ENCODE measurements at regions not wholly inside any gene's neighbourhood (a gene's known extent, or its start where the extent isn't known, plus 50 kb on each side); places are given as distances from the start of the nearest gene placed in this dataset.

DNA sequence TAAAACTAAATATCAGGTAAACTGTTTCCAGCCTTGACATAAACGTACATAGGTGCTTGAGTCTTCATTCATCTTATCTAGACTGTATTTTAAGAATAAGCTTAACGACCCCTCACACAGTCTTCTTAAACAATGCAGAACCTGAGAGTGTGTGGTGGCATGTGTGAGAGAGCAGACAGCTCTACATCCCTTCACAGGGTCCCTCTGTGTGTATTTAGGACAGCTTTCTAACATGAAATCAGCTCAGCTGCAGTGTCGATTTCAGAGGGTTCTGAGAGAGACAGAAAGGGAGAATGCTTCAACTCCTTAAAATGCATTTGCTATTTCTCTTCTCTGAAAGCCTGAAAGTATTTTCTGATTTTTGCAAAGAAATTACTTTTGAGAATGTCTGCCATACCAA, 185.2 kb downstream of the GRB14 start:
- H3K4me1 ChIP-seq (ENCODE audit: insufficient read depth, low read length), result no peaks in the 10 kb centered on the region
- POLR2A ChIA-PET, result no interaction called here
- Mint-ChIP-seq H3K36me3 (ENCODE audit: low read depth) (no peaks in the 10 kb centered on the region), H3K4me1 (ENCODE audit: low read depth) (no peaks in the 10 kb centered on the region), H3K9me3 (no peaks in the 10 kb centered on the region), H3K27ac (no peak overlapping the region), H3K27me3 (no peaks in the 10 kb centered on the region), H3K4me3 (no peak overlapping the region)
- intact Hi-C loops (cut with DNase I, micrococcal nuclease), result no loop called here
- no peaks in the 10 kb centered on the region for H3K36me3 ChIP-seq (ENCODE audit: insufficient read depth, low read length)
- no peak for ATAC-seq (ENCODE audit: poor library complexity)
- no peak overlapping the region for H3K4me3 ChIP-seq (ENCODE audit: low read length)
- no peak for DNase-seq
- no peaks in the 10 kb centered on the region for H3K27me3 ChIP-seq (ENCODE audit: control insufficient read depth in 1 of 2, insufficient read depth in 2 of 2, low read length in 2 of 2)
- TF ChIP-seq, protein P1, sequence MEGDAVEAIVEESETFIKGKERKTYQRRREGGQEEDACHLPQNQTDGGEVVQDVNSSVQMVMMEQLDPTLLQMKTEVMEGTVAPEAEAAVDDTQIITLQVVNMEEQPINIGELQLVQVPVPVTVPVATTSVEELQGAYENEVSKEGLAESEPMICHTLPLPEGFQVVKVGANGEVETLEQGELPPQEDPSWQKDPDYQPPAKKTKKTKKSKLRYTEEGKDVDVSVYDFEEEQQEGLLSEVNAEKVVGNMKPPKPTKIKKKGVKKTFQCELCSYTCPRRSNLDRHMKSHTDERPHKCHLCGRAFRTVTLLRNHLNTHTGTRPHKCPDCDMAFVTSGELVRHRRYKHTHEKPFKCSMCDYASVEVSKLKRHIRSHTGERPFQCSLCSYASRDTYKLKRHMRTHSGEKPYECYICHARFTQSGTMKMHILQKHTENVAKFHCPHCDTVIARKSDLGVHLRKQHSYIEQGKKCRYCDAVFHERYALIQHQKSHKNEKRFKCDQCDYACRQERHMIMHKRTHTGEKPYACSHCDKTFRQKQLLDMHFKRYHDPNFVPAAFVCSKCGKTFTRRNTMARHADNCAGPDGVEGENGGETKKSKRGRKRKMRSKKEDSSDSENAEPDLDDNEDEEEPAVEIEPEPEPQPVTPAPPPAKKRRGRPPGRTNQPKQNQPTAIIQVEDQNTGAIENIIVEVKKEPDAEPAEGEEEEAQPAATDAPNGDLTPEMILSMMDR (IDR thresholded peaks at IDR 0.05), result no peak
- H3K27ac ChIP-seq (ENCODE audit: low read depth in 1 of 2, low read length in 2 of 2), result no peak overlapping the region
- no peaks in the 10 kb centered on the region for H3K9me3 ChIP-seq (ENCODE audit: control insufficient read depth in 1 of 2, insufficient read depth in 1 of 2, low read length in 2 of 2)
- CTCF ChIA-PET, result interaction anchor here (0.6 kb wide), 1 partner anchor 12 kb away, joined by 3 read pairs; no protein-coding TSS in a partner anchor

DNA sequence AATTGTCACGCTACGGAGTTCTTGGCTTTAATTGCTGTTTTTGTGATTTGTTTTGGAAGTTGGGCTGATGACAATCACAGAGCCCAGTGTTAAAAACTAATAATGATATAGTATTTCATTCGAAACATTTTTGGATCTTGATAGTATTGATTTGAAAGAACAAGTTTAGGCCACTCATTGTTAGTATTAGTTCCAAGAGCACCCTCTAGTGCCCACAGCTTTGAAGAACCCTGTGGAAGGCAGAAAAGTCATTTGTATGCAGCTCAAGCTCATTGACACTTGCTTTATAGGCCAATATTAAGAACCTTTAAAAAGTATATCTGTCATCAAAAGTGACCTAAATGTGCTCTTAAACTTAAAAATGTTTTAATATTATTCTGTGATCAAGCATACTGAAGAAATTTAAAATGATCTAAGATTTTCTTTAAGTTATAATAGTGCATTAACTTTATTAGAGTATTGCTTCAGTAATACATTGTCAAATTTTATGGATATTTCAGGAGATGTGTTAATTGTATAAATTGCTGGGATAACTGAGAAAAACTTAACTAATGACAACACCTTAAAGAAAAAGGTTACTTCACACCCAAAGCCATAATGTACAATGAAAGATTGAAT, 191.0 kb downstream of the GRB14 start:
- Histone ChIP-seq H3K4me1 (ENCODE audit: insufficient read depth, low read length) (no peaks in the 10 kb centered on the region), H3K36me3 (ENCODE audit: insufficient read depth, low read length) (no peaks in the 10 kb centered on the region), H3K27ac (ENCODE audit: low read depth in 1 of 2, low read length in 2 of 2) (no peak overlapping the region), H3K27me3 (ENCODE audit: control insufficient read depth in 1 of 2, insufficient read depth in 2 of 2, low read length in 2 of 2) (no peaks in the 10 kb centered on the region), H3K9me3 (ENCODE audit: control insufficient read depth in 1 of 2, insufficient read depth in 1 of 2, low read length in 2 of 2) (no peaks in the 10 kb centered on the region), H3K4me3 (ENCODE audit: low read length) (no peak overlapping the region)
- ChIA-PET POLR2A (no interaction called here), CTCF (no interaction called here)
- intact Hi-C loops (cut with DNase I, micrococcal nuclease), result no loop called here
- no peaks in the 10 kb centered on the region for H3K27me3 Mint-ChIP-seq
- H3K27ac Mint-ChIP-seq, result no peak overlapping the region
- DNase-seq (no peak), ATAC-seq (ENCODE audit: poor library complexity) (no peak)
- H3K9me3 Mint-ChIP-seq, result no peaks in the 10 kb centered on the region
- TF ChIP-seq, protein P1 (IDR thresholded peaks at IDR 0.05), result no peak
- no peaks in the 10 kb centered on the region for H3K36me3 Mint-ChIP-seq (ENCODE audit: low read depth)
- no peaks in the 10 kb centered on the region for H3K4me1 Mint-ChIP-seq (ENCODE audit: low read depth)
- H3K4me3 Mint-ChIP-seq, result no peak overlapping the region

DNA sequence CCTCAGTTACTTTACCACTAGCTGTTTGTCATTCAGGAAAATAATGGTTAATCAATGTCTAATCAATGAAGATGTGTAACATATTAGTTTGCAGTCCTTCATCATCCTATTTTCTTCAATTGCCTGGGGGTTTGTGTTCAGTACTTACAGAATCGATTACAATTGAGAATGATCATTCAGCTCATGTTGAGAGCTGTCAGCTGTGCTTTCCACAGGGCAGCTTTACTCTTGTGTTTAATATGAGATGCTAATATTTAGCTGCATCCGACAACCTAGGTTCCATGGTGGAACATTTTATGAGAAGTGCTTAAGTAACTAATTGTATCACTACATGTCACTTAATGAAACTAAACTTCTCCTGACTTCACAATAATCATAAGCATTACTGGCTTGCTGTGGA, 191.9 kb downstream of the GRB14 start:
- Histone ChIP-seq H3K4me3 (ENCODE audit: low read length) (no peak overlapping the region), H3K36me3 (ENCODE audit: insufficient read depth, low read length) (no peaks in the 10 kb centered on the region), H3K27me3 (ENCODE audit: control insufficient read depth in 1 of 2, insufficient read depth in 2 of 2, low read length in 2 of 2) (no peaks in the 10 kb centered on the region), H3K9me3 (ENCODE audit: control insufficient read depth in 1 of 2, insufficient read depth in 1 of 2, low read length in 2 of 2) (no peaks in the 10 kb centered on the region), H3K4me1 (ENCODE audit: insufficient read depth, low read length) (no peaks in the 10 kb centered on the region), H3K27ac (ENCODE audit: low read depth in 1 of 2, low read length in 2 of 2) (no peak overlapping the region)
- Mint-ChIP-seq H3K27ac (no peak overlapping the region), H3K36me3 (ENCODE audit: low read depth) (no peaks in the 10 kb centered on the region), H3K4me3 (no peak overlapping the region), H3K27me3 (no peaks in the 10 kb centered on the region), H3K4me1 (ENCODE audit: low read depth) (no peaks in the 10 kb centered on the region), H3K9me3 (no peaks in the 10 kb centered on the region)
- ChIA-PET CTCF (no interaction called here), POLR2A (no interaction called here)
- intact Hi-C loops (cut with DNase I, micrococcal nuclease), result no loop called here
- TF ChIP-seq, protein P1 (IDR thresholded peaks at IDR 0.05), result no peak
- ATAC-seq (ENCODE audit: poor library complexity) (no peak), DNase-seq (no peak)
